Gastroesophageal sphincter (tissue), 4 donors: ENCODE measurements at regions not wholly inside any gene's neighbourhood (a gene's known extent, or its start where the extent isn't known, plus 50 kb on each side); places are given as distances from the start of the nearest gene placed in this dataset.
A peak's percentile ranks its signal among the peaks of the same experiment; 100 is the strongest.

Experiments
- ATAC-seq: fragments of 150-250 bp; one replicate; pipeline ENCODE4 v1.9.1; 2016; ENCODE audit warnings: mild to moderate bottlenecking, moderate library complexity
- H3K27ac ChIP-seq, 4 donors: fragments of 200-600 bp; sonication (generic) in 3 of 4; 1 replicate in 3 of 4; 2 replicates in 1 of 4; pipeline ENCODE4 v1.5.1; 2016 to 2019
- H3K27me3 ChIP-seq: fragments of 200-600 bp; sonication (generic); one replicate; pipeline ENCODE4 v1.5.1; 2019
- H3K36me3 ChIP-seq, 2 donors: fragments of 200-600 bp; sonication (generic); one replicate each; pipeline ENCODE4 v1.5.1; 2019; ENCODE audit warnings: control low read depth in 1 of 2
- H3K4me1 ChIP-seq, 3 donors: fragments of 200-600 bp; sonication (generic); 1 replicate in 2 of 3; 2 replicates in 1 of 3; pipeline ENCODE4 v1.5.1; 2016 to 2019; ENCODE audit warnings: control low read depth in 2 of 3
- H3K4me3 ChIP-seq, 2 donors: fragments of 200-600 bp; sonication (generic); one replicate each; pipeline ENCODE4 v1.5.1; 2019; ENCODE audit warnings: mild to moderate bottlenecking in 1 of 2, moderate library complexity in 1 of 2
- H3K9me3 ChIP-seq, 3 donors: fragments of 200-600 bp; sonication (generic); one replicate each; pipeline ENCODE4 v1.5.1; 2017 to 2019; ENCODE audit warnings: control low read depth in 2 of 3
- EP300 ChIP-seq: sonication (generic); formaldehyde crosslinking; IDR thresholded peaks from one replicate; pipeline ENCODE4 v1.6.1; 2017; ENCODE audit warnings: antibody characterized with exemption, mild to moderate bottlenecking
- POLR2A ChIP-seq, 2 donors: fragments of 450-650 bp; IDR thresholded peaks; one replicate each; pipeline ENCODE4 v1.6.1; 2017; ENCODE audit warnings: antibody characterized with exemption in 2 of 2, mild to moderate bottlenecking in 2 of 2, moderate library complexity in 1 of 2
- POLR2AphosphoS5 ChIP-seq: sonication (generic); formaldehyde crosslinking; IDR thresholded peaks from one replicate; pipeline ENCODE4 v1.6.1; 2017; ENCODE audit warnings: antibody characterized with exemption
- WGBS, 2 donors: methylation state at CpG; one replicate each; pipeline ENCODE4 v1.1.5; 2018; ENCODE audit warnings: low coverage in 1 of 2; 5-methylcytosine and 5-hydroxymethylcytosine counted together
- TF ChIP-seq, protein P1 (sequence below), 4 experiments: fragments of 200-600 bp in 2 of 4; fragments of 450-650 bp in 2 of 4; sonication (generic) in 1 of 4; IDR thresholded peaks; one replicate each; pipeline ENCODE4 v1.5.1; 2017 to 2019; ENCODE audit warnings: antibody characterized with exemption in 4 of 4, mild to moderate bottlenecking in 2 of 4, moderate library complexity in 2 of 4

DNA sequence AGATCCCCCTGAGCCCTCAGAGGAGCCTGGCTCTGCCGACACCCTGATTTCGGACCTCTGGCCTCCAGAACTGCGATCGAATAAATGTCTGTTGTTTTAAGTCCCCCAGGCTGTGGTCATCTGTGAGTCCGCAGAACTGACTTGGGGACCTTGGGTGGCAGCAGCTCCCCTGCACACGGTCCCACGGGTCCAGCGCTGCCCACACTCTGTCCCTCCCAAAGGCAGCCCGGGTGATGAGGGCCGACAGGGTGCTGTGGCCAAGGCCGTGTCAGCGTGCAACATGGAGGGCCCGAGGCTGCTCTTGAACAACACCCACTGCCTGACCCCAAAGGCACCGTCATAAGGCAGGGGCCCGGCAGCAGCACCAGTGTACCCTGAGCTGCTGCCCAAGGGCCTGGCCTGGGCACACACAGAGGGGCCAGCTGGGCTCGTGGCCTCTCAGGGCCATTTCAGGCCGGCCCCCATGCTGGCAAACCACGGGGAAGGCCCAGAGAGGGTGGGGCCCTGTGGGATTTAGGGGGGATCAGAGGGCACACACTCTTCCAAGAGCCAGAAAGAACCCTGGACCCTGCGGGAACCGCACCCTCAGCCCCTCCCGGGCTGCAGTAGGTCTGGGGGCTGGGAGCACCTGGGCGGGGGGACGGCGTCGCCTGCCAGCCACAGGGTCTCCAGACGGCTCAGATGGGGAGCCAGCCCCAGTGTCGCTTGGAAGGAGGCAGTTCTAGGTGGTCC lies 77.1 kb upstream of the PRR5 start:
- H3K4me3 ChIP-seq: no peak overlapping the region
- WGBS, 2 donors: 74% methylated on average over 3 of the region's 27 CpGs; no CpG with 5 or more reads in 1 of the 2 donors
- peaks cover 48% of the 10 kb centered on the region for H3K27me3 ChIP-seq
- no peak overlapping the region for H3K27ac ChIP-seq
- H3K36me3 ChIP-seq: no peaks in the 10 kb centered on the region
- ATAC-seq: no peak
- H3K9me3 ChIP-seq: no peaks in the 10 kb centered on the region
- peaks cover 0 to 14% (median 0%) of the 10 kb centered on the region in 3 donors for H3K4me1 ChIP-seq
- TF ChIP-seq, protein P1, sequence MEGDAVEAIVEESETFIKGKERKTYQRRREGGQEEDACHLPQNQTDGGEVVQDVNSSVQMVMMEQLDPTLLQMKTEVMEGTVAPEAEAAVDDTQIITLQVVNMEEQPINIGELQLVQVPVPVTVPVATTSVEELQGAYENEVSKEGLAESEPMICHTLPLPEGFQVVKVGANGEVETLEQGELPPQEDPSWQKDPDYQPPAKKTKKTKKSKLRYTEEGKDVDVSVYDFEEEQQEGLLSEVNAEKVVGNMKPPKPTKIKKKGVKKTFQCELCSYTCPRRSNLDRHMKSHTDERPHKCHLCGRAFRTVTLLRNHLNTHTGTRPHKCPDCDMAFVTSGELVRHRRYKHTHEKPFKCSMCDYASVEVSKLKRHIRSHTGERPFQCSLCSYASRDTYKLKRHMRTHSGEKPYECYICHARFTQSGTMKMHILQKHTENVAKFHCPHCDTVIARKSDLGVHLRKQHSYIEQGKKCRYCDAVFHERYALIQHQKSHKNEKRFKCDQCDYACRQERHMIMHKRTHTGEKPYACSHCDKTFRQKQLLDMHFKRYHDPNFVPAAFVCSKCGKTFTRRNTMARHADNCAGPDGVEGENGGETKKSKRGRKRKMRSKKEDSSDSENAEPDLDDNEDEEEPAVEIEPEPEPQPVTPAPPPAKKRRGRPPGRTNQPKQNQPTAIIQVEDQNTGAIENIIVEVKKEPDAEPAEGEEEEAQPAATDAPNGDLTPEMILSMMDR (IDR thresholded peaks at IDR 0.05): no peak
- TF ChIP-seq POLR2A (IDR thresholded peaks at IDR 0.05) (no peak), POLR2AphosphoS5 (no peak), EP300 (no peak)

DNA sequence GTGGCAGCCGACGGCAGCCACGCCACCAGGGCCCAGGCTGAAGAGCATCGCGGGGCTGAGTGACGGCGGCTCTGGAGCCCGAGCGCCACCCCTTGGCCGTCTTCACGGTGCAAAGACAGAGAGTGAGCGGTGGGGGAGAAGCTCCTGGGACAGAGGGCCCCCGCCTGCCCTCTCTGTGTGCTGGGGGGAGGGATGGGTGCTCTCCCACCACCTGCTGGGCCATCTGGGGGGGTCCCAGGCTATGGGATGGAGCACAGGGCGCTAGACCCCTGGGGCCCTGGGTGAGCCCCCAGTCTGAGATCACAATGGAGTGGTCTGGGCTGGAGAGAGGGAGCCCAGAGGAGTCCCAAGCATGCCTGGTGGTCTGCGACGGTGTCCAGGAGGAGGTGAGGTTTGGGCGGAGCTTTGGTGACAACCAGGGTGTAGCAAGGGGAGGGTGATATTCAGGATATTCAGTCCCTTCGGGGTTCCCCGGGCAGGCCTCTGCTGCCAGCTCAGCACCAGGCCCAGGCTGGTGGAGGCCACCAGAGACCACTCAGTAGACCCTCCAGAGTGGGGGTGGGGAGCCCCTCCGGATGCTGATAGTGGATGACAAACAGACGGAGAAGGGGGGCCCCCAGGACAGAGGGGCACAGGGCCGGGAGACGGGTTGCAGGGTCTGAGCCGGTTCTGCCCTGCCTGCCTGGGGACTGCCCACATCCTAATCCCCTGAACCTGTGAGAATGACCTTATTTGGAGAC lies 78.1 kb upstream of the PRR5 start:
- no peak for ATAC-seq
- no peaks in the 10 kb centered on the region for H3K36me3 ChIP-seq
- TF ChIP-seq POLR2AphosphoS5 (no peak), POLR2A (IDR thresholded peaks at IDR 0.05) (no peak), EP300 (no peak)
- TF ChIP-seq, protein P1 (IDR thresholded peaks at IDR 0.05): peak in 2 of 4 experiments; percentile 9 to 38
- no peaks in the 10 kb centered on the region for H3K9me3 ChIP-seq
- H3K27ac ChIP-seq: no peak overlapping the region
- peaks cover 0 to 16% (median 0%) of the 10 kb centered on the region in 3 donors for H3K4me1 ChIP-seq
- WGBS, 2 donors: 54 to 84% methylated on average over 8 to 10 of the region's 24 CpGs
- H3K4me3 ChIP-seq: no peak overlapping the region
- H3K27me3 ChIP-seq: peaks cover 57% of the 10 kb centered on the region

DNA sequence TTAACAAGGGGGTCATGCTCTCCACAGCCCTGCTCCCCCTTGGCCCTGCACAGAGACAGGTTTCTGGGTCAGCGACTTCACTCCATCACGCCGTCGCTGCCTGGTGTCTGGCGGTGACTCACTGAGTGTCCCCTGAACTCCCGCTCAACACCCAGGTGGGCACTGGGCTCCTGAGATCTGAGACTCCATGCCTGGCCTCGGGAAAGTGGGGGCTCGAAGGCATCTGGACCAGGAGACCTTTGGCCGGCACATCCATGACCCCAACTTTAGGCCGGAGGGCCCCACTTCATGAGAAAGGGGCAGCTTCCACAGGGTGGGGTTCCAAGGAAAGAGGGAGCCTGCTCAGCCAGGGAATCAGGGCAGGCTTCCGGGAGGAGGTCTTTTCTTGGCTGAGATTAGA lies 79.3 kb upstream of the PRR5 start:
- no peak overlapping the region for H3K27ac ChIP-seq
- H3K4me3 ChIP-seq: no peak overlapping the region
- WGBS, 2 donors: 60% methylated on average over 1 of the region's 11 CpGs; no CpG with 5 or more reads in 1 of the 2 donors
- H3K27me3 ChIP-seq: peaks cover 65% of the 10 kb centered on the region
- TF ChIP-seq EP300: no peak
- no peak for TF ChIP-seq POLR2A (IDR thresholded peaks at IDR 0.05)
- no peak for ATAC-seq
- H3K36me3 ChIP-seq: no peaks in the 10 kb centered on the region
- H3K4me1 ChIP-seq: peaks cover 0 to 16% (median 0%) of the 10 kb centered on the region in 3 donors
- no peaks in the 10 kb centered on the region for H3K9me3 ChIP-seq

DNA sequence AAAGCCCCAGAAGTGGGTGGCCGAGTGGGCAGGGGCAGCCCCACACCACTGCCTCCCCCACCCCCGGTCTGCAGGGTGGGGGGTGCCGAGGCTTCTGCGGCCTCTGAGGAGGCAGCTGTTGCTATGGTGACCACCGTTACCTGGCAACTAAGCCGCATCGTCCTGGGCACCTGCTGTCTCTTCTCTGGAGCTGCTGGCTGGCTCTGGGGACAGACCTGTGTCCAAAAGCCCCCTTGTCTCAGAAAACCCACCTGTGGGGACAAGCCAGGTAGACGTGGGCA lies 79.9 kb upstream of the PRR5 start:
- H3K4me1 ChIP-seq: peaks cover 0 to 16% (median 0%) of the 10 kb centered on the region in 3 donors
- no peaks in the 10 kb centered on the region for H3K36me3 ChIP-seq
- H3K27ac ChIP-seq: no peak overlapping the region
- no peaks in the 10 kb centered on the region for H3K9me3 ChIP-seq
- TF ChIP-seq POLR2AphosphoS5 (no peak), POLR2A (IDR thresholded peaks at IDR 0.05) (no peak), EP300 (no peak)
- TF ChIP-seq, protein P1 (IDR thresholded peaks at IDR 0.05): no peak
- no peak overlapping the region for H3K4me3 ChIP-seq
- 20% methylated on average over 6 of the region's 8 CpGs; no CpG with 5 or more reads in 1 of the 2 donors for WGBS, 2 donors
- H3K27me3 ChIP-seq: peaks cover 59% of the 10 kb centered on the region
- ATAC-seq: no peak

DNA sequence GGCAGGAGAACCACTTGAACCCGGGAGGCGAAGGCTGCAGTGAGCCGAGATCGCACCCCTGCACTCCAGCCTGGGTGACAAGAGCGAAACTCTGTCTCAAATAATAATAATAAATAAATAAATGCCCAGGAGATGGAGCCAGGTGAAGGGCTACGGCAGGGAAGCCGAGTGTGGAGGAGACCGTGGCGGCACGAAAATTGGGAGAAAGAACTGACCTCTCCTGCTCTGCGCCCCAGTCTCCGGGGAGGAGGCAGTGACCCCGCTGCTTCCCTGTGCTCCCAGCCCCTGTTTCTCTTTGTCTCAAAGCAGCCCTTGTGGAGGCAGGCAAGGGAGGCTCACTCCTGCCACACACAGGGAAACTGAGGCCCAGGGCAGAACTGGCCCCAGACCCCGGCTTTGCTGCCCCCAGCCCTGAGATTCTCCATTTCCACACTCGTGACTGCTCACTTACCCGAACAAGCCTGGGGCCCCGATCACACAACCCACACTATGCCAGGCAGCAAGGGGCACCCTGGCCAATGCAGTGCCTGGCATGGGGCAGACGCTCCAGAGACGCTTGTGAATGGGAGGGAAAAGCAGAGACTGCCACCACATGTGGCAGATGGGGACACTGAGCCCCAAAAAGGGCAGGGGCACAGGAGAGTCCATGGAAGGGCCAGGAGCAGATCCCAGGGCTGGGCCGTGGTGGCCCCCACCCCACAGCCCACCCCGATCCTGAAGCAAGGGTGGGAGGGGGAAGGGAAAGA lies 80.4 kb upstream of the PRR5 start:
- Histone ChIP-seq H3K27ac (no peak overlapping the region), H3K4me1 (peaks cover 0 to 16% (median 0%) of the 10 kb centered on the region in 3 donors), H3K9me3 (no peaks in the 10 kb centered on the region), H3K4me3 (no peak overlapping the region), H3K36me3 (no peaks in the 10 kb centered on the region), H3K27me3 (peaks cover 54% of the 10 kb centered on the region)
- TF ChIP-seq POLR2AphosphoS5 (no peak), EP300 (no peak), POLR2A (IDR thresholded peaks at IDR 0.05) (no peak)
- TF ChIP-seq, protein P1 (IDR thresholded peaks at IDR 0.05): no peak
- ATAC-seq: no peak
- 56 to 84% methylated on average over 6 to 13 of the region's 21 CpGs for WGBS, 2 donors
